CD4-positive, alpha-beta T cell treated with Interleukin-4 for 1 hour (primary cell): ENCODE measurements at regions not wholly inside any gene's neighbourhood (a gene's known extent, or its start where the extent isn't known, plus 50 kb on each side); places are given as distances from the start of the nearest gene placed in this dataset.

ENCODE experiments used
- DNase-seq, 2 donors: peaks; one replicate each; pipeline ENCODE4 v3.0.0-alpha.2; 2020 to 2022

GRCh38 chr17:77421630-77421972, 280.8 kb downstream of the SEC14L1 start:
- DNase-seq, result no peak

- no peak for DNase-seq
Measured at GRCh38 chr17:77422104-77422747, 281.5 kb downstream of the SEC14L1 start.

GRCh38 chr17:77422748-77423113, 282.0 kb downstream of the SEC14L1 start:
- DNase-seq, result no peak

- no peak for DNase-seq
Measured at GRCh38 chr17:77423589-77424451, 283.1 kb downstream of the SEC14L1 start.

- no peak for DNase-seq
Measured at GRCh38 chr17:77424585-77425344, 284.0 kb downstream of the SEC14L1 start.

- no peak for DNase-seq
Measured at GRCh38 chr17:77425348-77425747, 284.6 kb downstream of the SEC14L1 start.

GRCh38 chr17:77425791-77426641, 285.2 kb downstream of the SEC14L1 start:
- peak in 1 of 2 donors; percentile 55 for DNase-seq

GRCh38 chr17:77426676-77427386, 286.1 kb downstream of the SEC14L1 start:
- DNase-seq, result no peak

- DNase-seq, result no peak
Measured at GRCh38 chr17:77427391-77427991, 286.7 kb downstream of the SEC14L1 start.

GRCh38 chr17:77428020-77428748, 287.4 kb downstream of the SEC14L1 start:
- peak in 1 of 2 donors; percentile 53 for DNase-seq

- DNase-seq, result no peak
Measured at GRCh38 chr17:77428749-77429368, 288.1 kb downstream of the SEC14L1 start.

GRCh38 chr17:77429369-77429968, 288.7 kb downstream of the SEC14L1 start:
- DNase-seq, result no peak

- peak; percentile 82 to 83 for DNase-seq
Measured at GRCh38 chr17:77429969-77430752, 289.4 kb downstream of the SEC14L1 start.

- no peak for DNase-seq
Measured at GRCh38 chr17:77432034-77432661, 291.4 kb downstream of the SEC14L1 start.

GRCh38 chr17:77432742-77433141, 292.0 kb downstream of the SEC14L1 start:
- no peak for DNase-seq

- no peak for DNase-seq
Measured at GRCh38 chr17:77433385-77434135, 292.8 kb downstream of the SEC14L1 start.
